ENCODE measurements at regions not wholly inside any gene's neighbourhood (a gene's known extent, or its start where the extent isn't known, plus 50 kb on each side); places are given as distances from the start of the nearest gene placed in this dataset.

- in situ Hi-C loops (cut with MboI; ENCODE audit: low sequenced_read_pairs) = loop anchor here (25.0 kb wide), 1 partner anchor 297 kb away; no protein-coding TSS in a partner anchor
These were observed 118.3 kb upstream of the NDUFV2 start for GRCh38 chr18:8984131-8984721.

GRCh38 chr18:8987241-8987640 is 115.3 kb upstream of the NDUFV2 start:
- in situ Hi-C loops (cut with MboI; ENCODE audit: low sequenced_read_pairs) = loop anchor here (25.0 kb wide), 1 partner anchor 300 kb away; no protein-coding TSS in a partner anchor

DNA sequence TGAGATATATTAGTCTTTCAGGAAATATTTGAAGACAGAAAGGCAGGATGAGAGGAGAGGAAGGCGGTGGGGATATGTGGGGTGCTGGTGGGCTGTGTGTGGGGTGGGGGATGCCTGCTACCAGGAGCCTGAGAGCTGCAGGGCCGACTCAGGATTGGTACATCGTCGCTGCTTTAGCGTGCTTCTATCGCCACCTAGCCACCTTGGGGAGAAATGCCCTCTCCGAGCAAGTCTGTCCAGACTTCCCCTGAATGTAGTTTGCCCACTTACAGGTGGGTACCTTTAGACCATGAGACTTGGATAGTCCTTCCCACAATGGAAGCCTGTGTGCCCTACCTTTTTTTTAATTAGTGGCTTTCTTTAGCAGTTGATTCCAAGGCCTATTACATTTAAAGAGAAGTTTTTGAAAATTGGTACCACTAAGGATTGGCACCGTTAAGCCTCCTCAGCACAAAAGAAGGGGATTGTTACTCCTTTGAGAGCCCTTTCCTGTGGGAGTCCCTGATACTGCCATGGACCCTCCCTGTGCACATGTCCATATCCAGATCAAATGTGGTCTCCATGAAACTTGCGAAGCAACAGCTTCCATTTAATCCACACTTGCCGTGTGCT is 114.1 kb upstream of the NDUFV2 start:
- in situ Hi-C loops (cut with MboI; ENCODE audit: low sequenced_read_pairs) = loop anchor here (25.0 kb wide), 1 partner anchor 301 kb away; no protein-coding TSS in a partner anchor

GRCh38 chr18:8989017-8989416 is 113.5 kb upstream of the NDUFV2 start:
- in situ Hi-C loops (cut with MboI; ENCODE audit: low sequenced_read_pairs) = loop anchor here (25.0 kb wide), 1 partner anchor 302 kb away; no protein-coding TSS in a partner anchor

DNA sequence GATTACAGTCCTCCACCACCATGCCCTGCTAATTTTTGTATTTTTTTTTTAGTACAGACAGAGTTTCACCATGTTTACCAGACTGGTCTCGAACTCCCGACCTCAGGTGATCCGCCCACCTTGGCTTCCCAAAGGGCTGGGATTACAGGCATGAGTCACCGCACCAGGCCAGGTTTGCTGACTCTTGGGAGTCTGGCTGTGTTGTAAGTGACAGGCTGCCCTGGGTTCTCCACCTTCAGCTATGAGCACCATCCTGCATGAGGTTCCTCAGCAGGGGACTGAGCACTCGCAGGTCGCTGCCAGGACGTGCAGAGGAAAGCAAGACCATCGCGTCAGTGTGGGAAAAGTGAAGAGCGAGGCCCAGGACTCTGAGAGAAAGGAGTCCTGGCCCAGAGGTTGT is 112.6 kb upstream of the NDUFV2 start:
- in situ Hi-C loops (cut with MboI; ENCODE audit: low sequenced_read_pairs) = loop anchor here (25.0 kb wide), 1 partner anchor 303 kb away; no protein-coding TSS in a partner anchor

GRCh38 chr18:8990276-8991031 is 112.0 kb upstream of the NDUFV2 start:
- in situ Hi-C loops (cut with MboI; ENCODE audit: low sequenced_read_pairs) = loop anchor here (25.0 kb wide), 1 partner anchor 303 kb away; no protein-coding TSS in a partner anchor

- in situ Hi-C loops (cut with MboI; ENCODE audit: low sequenced_read_pairs) = loop anchor here (25.0 kb wide), 1 partner anchor 304 kb away; no protein-coding TSS in a partner anchor
These were observed 111.3 kb upstream of the NDUFV2 start for GRCh38 chr18:8991155-8991554.

GRCh38 chr18:8992500-8992899 is 110.0 kb upstream of the NDUFV2 start:
- in situ Hi-C loops (cut with MboI; ENCODE audit: low sequenced_read_pairs) = loop anchor here (25.0 kb wide), 1 partner anchor 305 kb away; no protein-coding TSS in a partner anchor

- in situ Hi-C loops (cut with MboI; ENCODE audit: low sequenced_read_pairs) = loop anchor here (25.0 kb wide), 1 partner anchor 307 kb away; no protein-coding TSS in a partner anchor
These were observed 107.9 kb upstream of the NDUFV2 start for GRCh38 chr18:8994603-8995002.

DNA sequence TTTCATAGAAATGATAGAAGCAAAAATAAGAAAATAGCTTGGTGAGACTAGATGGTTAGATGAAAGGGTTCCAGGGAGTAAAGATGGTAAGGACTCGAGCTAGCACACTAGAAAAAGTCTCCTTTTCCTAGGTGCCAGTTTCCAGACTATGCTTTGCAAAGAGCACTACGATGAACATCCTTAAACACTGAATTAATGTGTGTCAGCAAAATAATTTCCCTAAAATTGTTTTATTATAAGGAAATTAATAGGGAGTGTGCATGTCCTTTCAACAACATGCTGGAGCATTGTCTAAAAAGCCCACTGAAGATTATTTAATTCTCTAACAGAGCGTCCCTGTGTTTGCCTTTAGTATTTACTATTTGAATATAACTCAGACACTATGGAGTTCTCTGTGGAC is 107.4 kb upstream of the NDUFV2 start:
- in situ Hi-C loops (cut with MboI; ENCODE audit: low sequenced_read_pairs) = loop anchor here (25.0 kb wide), 1 partner anchor 308 kb away; no protein-coding TSS in a partner anchor

- in situ Hi-C loops (cut with MboI; ENCODE audit: low sequenced_read_pairs) = loop anchor here (25.0 kb wide), 1 partner anchor 310 kb away; no protein-coding TSS in a partner anchor
These were observed 105.6 kb upstream of the NDUFV2 start for GRCh38 chr18:8996771-8997432.

DNA sequence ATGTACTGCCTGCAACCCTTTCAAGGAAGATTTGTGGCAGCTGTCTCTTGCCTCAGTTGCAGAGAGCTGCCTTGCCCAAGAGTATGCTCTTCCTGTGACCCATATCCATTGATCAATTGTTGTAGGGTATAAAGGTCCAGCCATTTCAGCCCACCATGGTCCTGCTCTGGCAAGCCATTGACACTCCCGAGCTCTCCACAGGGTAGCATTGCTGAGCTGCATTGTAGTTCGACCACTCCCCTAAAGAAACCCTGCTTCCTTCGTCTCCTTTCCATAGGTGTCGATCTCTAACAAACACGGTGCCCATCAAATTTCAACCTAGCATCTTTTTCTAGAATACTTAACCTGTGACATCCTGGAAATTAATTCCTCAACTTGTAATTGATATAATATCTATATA is 104.9 kb upstream of the NDUFV2 start:
- in situ Hi-C loops (cut with MboI; ENCODE audit: low sequenced_read_pairs) = loop anchor here (25.0 kb wide), 1 partner anchor 310 kb away; no protein-coding TSS in a partner anchor

GRCh38 chr18:8998481-8999217 is 103.8 kb upstream of the NDUFV2 start:
- in situ Hi-C loops (cut with MboI; ENCODE audit: low sequenced_read_pairs) = loop anchor here (25.0 kb wide), 1 partner anchor 311 kb away; no protein-coding TSS in a partner anchor

DNA sequence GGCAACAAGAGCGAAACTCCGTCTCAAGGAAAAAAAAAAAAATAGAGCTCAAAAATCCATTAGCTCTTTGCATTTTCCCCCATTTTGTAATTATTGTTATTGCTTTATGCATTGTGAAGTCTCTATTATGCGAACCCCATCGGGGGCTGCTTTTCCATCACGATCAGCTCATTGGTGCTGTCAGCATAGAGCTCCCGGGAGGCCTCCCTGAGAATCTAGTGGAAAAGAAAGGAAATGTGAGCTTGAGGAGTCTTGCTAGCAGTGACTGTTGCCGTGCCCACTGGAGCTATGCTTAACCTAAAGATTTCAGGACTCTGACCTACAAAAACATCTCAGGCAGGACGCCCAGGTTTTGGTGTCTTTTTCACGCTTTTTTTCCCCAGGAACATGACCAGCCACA is 102.6 kb upstream of the NDUFV2 start:
- in situ Hi-C loops (cut with MboI; ENCODE audit: low sequenced_read_pairs) = loop anchor here (25.0 kb wide), 2 partner anchors 88 to 313 kb away; no protein-coding TSS in a partner anchor

DNA sequence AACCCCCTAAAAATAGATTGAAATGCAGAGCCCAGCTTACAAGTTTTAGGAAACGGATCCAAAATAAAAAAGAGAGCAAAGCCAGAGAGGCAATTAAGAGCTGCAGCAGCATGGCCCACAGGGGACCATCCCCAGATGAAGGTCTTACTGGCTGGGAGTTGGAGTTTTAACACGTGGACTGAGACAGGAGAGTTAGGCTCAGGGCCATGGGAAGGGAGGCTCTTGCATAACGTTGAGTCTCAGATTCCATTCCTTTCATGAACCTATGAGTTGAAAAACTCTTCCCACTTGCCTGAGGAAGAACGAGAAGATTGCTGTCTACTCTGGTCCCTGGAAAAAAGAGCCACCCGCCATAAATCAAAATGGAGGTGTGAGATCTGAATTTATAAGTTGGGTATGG is 101.8 kb upstream of the NDUFV2 start:
- in situ Hi-C loops (cut with MboI; ENCODE audit: low sequenced_read_pairs) = loop anchor here (25.0 kb wide), 1 partner anchor 88 kb away; no protein-coding TSS in a partner anchor

DNA sequence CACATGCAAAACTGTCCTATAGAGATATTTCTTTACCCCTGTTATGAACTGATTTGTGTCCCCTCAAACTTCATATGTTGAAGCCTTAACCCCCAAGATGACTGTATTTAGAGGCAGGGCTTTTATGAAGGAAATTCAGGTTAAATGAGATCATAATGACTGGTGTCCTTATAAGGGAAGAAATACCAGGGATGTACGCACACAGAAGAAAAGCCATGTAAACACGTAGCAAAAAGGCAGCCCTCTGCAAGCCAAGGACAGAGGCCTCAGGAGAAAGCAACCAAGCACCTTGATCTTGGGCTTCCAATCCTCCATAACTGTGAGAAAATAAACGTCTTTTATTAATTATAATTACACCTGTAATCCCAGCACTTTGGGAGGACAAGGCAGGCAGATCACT is 101.3 kb upstream of the NDUFV2 start:
- in situ Hi-C loops (cut with MboI; ENCODE audit: low sequenced_read_pairs) = loop anchor here (25.0 kb wide), 1 partner anchor 89 kb away; no protein-coding TSS in a partner anchor

DNA sequence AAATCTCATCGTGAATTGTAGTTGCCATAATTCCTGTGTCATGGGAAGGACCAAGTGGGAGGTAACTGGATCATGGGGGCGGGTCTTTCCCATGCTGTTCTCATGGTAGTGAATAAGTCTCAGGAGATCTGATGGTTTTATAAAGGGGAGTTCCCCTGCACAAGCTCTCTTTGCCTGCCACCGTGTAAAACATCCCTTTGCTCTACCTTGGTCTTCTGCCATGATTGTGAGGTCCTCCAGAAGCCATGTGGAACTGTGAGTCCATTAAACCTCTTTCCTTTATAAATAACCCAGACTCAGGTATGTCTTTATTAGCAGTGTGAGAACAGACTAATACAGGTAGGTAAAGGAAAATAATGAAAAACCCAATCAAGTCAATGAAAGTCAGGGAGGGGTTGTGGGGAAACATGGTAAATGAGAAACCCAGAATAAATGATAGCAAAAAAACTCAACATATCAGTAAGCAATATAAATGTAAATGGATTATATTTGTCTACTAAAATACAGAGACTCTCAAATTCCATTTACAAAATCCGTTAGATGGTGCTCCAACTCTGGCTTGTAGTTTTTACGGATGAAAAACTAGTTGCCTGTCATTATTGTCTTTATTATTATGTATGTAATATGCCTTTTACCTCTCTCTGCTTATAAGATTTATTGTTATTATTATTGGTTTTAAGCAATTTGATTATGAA is 98.9 kb upstream of the NDUFV2 start:
- in situ Hi-C loops (cut with MboI; ENCODE audit: low sequenced_read_pairs) = loop anchor here (25.0 kb wide), 1 partner anchor 91 kb away; no protein-coding TSS in a partner anchor

DNA sequence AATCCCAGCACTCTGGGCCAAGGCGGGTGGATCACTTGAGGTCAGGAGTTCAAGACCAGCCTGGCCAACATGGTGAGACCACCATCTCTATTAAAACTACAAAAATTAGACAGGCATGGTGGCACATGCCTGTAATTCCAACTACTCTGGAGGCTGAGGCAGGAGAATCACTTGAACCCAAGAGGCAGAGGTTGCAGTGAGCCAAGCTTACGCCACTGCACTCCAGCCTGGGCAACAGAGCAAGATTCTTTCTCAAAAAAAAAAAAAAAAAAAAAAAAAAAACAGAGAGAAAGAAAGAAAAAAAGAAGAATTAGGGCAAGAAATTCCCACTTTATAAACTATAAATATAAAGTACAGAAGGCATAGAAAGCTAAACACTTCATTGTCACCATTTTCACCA is 98.2 kb upstream of the NDUFV2 start:
- in situ Hi-C loops (cut with MboI; ENCODE audit: low sequenced_read_pairs) = loop anchor here (25.0 kb wide), 1 partner anchor 92 kb away; no protein-coding TSS in a partner anchor

DNA sequence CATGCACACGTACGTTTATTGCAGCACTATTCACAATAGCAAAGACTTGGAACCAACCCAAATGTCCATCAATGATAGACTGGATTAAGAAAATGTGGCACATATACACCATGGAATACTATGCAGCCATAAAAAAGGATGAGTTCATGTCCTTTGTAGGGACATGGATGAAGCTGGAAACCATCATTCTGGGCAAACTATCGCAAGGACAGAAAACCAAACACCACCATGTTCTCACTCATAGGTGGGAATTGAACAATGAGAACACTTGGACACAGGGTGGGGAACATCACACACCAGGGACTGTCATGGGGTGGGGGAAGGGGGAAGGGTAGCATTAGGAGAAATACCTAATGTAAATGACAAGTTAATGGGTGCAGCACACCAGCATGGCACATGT is 94.8 kb upstream of the NDUFV2 start:
- in situ Hi-C loops (cut with MboI; ENCODE audit: low sequenced_read_pairs) = loop anchor here (25.0 kb wide), 1 partner anchor 95 kb away; no protein-coding TSS in a partner anchor

Data from HL-60/S4 treated with phorbol 12-myristate 13-acetate at 8.2 ng/mL for 4 days and 3 days (cell line).